GM13977 (cell line): ENCODE measurements at regions not wholly inside any gene's neighbourhood (a gene's known extent, or its start where the extent isn't known, plus 50 kb on each side); places are given as distances from the start of the nearest gene placed in this dataset.

Source experiments
- DNase-seq: peaks from one replicate; pipeline ENCODE4 v3.0.0; 2012; ENCODE audit warnings: low spot score
- CTCF ChIP-seq: IDR thresholded peaks from 2 replicates; pipeline ENCODE4 v1.5.1; 2012; ENCODE audit warnings: mild to moderate bottlenecking, control low read depth; ENCODE audit not compliant: insufficient read depth; ENCODE audit errors: extremely low read depth, missing control alignments
- in situ Hi-C: fragments of 300-500 bp; cut with MboI; formaldehyde crosslinking; loops from one replicate; pipeline ENCODE4 v1.12.0; 2022; ENCODE audit warnings: low sequenced_read_pairs, low pct_unique_long_range_greater_than_20kb, mixed read lengths, inconsistent platforms; ENCODE audit not compliant: unreplicated experiment

GRCh38 chr4:34861666-34862065, 1382.6 kb downstream of the ARAP2 start:
- TF ChIP-seq CTCF, result no peak
- no peak for DNase-seq
- in situ Hi-C loops, result no loop called here

- DNase-seq, result no peak
- no peak for TF ChIP-seq CTCF
- in situ Hi-C loops, result no loop called here
Measured at GRCh38 chr4:34878961-34879360, 1365.4 kb downstream of the ARAP2 start.

GRCh38 chr4:34880246-34880645, 1364.1 kb downstream of the ARAP2 start:
- in situ Hi-C loops, result no loop called here
- no peak for DNase-seq
- TF ChIP-seq CTCF, result no peak

GRCh38 chr4:34891892-34892291, 1352.4 kb downstream of the ARAP2 start:
- DNase-seq, result no peak
- in situ Hi-C loops, result no loop called here
- no peak for TF ChIP-seq CTCF

GRCh38 chr4:34893382-34893781, 1350.9 kb downstream of the ARAP2 start:
- no peak for TF ChIP-seq CTCF
- in situ Hi-C loops, result no loop called here
- DNase-seq, result no peak

GRCh38 chr4:34920032-34920431, 1324.3 kb downstream of the ARAP2 start:
- in situ Hi-C loops, result no loop called here
- no peak for DNase-seq
- TF ChIP-seq CTCF, result no peak

GRCh38 chr4:34921391-34921790, 1322.9 kb downstream of the ARAP2 start:
- in situ Hi-C loops, result no loop called here
- TF ChIP-seq CTCF, result no peak
- DNase-seq, result no peak
